HEK293T (cell line): ENCODE measurements at regions not wholly inside any gene's neighbourhood (a gene's known extent, or its start where the extent isn't known, plus 50 kb on each side); places are given as distances from the start of the nearest gene placed in this dataset.

ENCODE experiments used
- ARNT ChIP-seq: fragments of 450-650 bp; IDR thresholded peaks from 2 replicates; pipeline ENCODE4 v1.6.1; 2017; ENCODE audit warnings: mild to moderate bottlenecking
- BHLHE40 ChIP-seq: fragments of 450-650 bp; IDR thresholded peaks from 2 replicates; pipeline ENCODE4 v1.6.1; 2016; ENCODE audit warnings: mild to moderate bottlenecking, moderate library complexity, borderline replicate concordance
- CTBP1 ChIP-seq: fragments of 450-650 bp; IDR thresholded peaks from 2 replicates; pipeline ENCODE4 v1.6.1; 2016; ENCODE audit warnings: borderline replicate concordance
- ELF4 ChIP-seq: fragments of 450-650 bp; IDR thresholded peaks from 2 replicates; pipeline ENCODE4 v1.6.1; 2017; ENCODE audit warnings: antibody characterized with exemption
- FOXA1 ChIP-seq: fragments of 450-650 bp; IDR thresholded peaks from 2 replicates; pipeline ENCODE4 v1.6.1; 2016; ENCODE audit warnings: mild to moderate bottlenecking
- FOXK2 ChIP-seq: fragments of 450-650 bp; IDR thresholded peaks from 2 replicates; pipeline ENCODE4 v1.6.1; 2016; ENCODE audit warnings: mild to moderate bottlenecking
- FOXM1 ChIP-seq: fragments of 450-650 bp; IDR thresholded peaks from 2 replicates; pipeline ENCODE4 v1.6.1; 2017; ENCODE audit warnings: mild to moderate bottlenecking, borderline replicate concordance
- HDGF ChIP-seq: fragments of 450-650 bp; IDR thresholded peaks from 2 replicates; pipeline ENCODE4 v1.6.1; 2017; ENCODE audit warnings: antibody characterized with exemption, borderline replicate concordance
- LEF1 ChIP-seq: fragments of 450-650 bp; IDR thresholded peaks from 2 replicates; pipeline ENCODE4 v1.6.1; 2017; ENCODE audit warnings: mild to moderate bottlenecking, borderline replicate concordance
- NFRKB ChIP-seq: fragments of 450-650 bp; IDR thresholded peaks from 2 replicates; pipeline ENCODE4 v1.6.1; 2016; ENCODE audit warnings: mild to moderate bottlenecking, moderate library complexity
- PKNOX1 ChIP-seq: fragments of 450-650 bp; IDR thresholded peaks from 2 replicates; pipeline ENCODE4 v1.6.1; 2016
- SP1 ChIP-seq: fragments of 450-650 bp; IDR thresholded peaks from 2 replicates; pipeline ENCODE4 v1.6.1; 2017
- SUZ12 ChIP-seq: fragments of 450-650 bp; IDR thresholded peaks from 2 replicates; pipeline ENCODE4 v1.6.1; 2016; ENCODE audit warnings: mild to moderate bottlenecking
- TARDBP ChIP-seq: fragments of 450-650 bp; IDR thresholded peaks from 2 replicates; pipeline ENCODE4 v1.6.1; 2016

- no peak for TF ChIP-seq BHLHE40
- no peak for TF ChIP-seq TARDBP
- no peak for TF ChIP-seq PKNOX1
- no peak for TF ChIP-seq NFRKB
- TF ChIP-seq FOXA1 = no peak
- TF ChIP-seq SP1 = no peak
- no peak for TF ChIP-seq FOXM1
- TF ChIP-seq SUZ12 = no peak
- no peak for TF ChIP-seq ELF4
- no peak for TF ChIP-seq CTBP1
- TF ChIP-seq FOXK2 = no peak
- no peak for TF ChIP-seq LEF1
- TF ChIP-seq HDGF = no peak
- TF ChIP-seq ARNT = no peak
These were observed 52.2 kb upstream of the ROR1 start for GRCh38 chr1:63721531-63722189.
